HEK293T (cell line): ENCODE measurements at regions not wholly inside any gene's neighbourhood (a gene's known extent, or its start where the extent isn't known, plus 50 kb on each side); places are given as distances from the start of the nearest gene placed in this dataset.

Experiments
- CTCF ChIA-PET: fragments of 350-600 bp; formaldehyde crosslinking; extraction: SDS; loops from one replicate; lab custom pipeline; 2021; ENCODE audit warnings: antibody characterized with exemption, inconsistent platforms; lab: Yijun Ruan, JAX
- POLR2A ChIA-PET: fragments of 350-600 bp; formaldehyde crosslinking; extraction: SDS; loops from one replicate; lab custom pipeline; 2020; ENCODE audit warnings: antibody characterized with exemption, inconsistent platforms; lab: Yijun Ruan, JAX
- DNase-seq: peaks from one replicate; pipeline ENCODE4 v3.0.0; 2012; ENCODE audit warnings: mixed read lengths; ENCODE audit errors: extremely low spot score
- ARNT ChIP-seq: fragments of 450-650 bp; IDR thresholded peaks from 2 replicates; pipeline ENCODE4 v1.6.1; 2017; ENCODE audit warnings: mild to moderate bottlenecking
- BHLHE40 ChIP-seq: fragments of 450-650 bp; IDR thresholded peaks from 2 replicates; pipeline ENCODE4 v1.6.1; 2016; ENCODE audit warnings: mild to moderate bottlenecking, moderate library complexity, borderline replicate concordance
- CTBP1 ChIP-seq: fragments of 450-650 bp; IDR thresholded peaks from 2 replicates; pipeline ENCODE4 v1.6.1; 2016; ENCODE audit warnings: borderline replicate concordance
- ELF4 ChIP-seq: fragments of 450-650 bp; IDR thresholded peaks from 2 replicates; pipeline ENCODE4 v1.6.1; 2017; ENCODE audit warnings: antibody characterized with exemption
- FOXA1 ChIP-seq: fragments of 450-650 bp; IDR thresholded peaks from 2 replicates; pipeline ENCODE4 v1.6.1; 2016; ENCODE audit warnings: mild to moderate bottlenecking
- FOXK2 ChIP-seq: fragments of 450-650 bp; IDR thresholded peaks from 2 replicates; pipeline ENCODE4 v1.6.1; 2016; ENCODE audit warnings: mild to moderate bottlenecking
- FOXM1 ChIP-seq: fragments of 450-650 bp; IDR thresholded peaks from 2 replicates; pipeline ENCODE4 v1.6.1; 2017; ENCODE audit warnings: mild to moderate bottlenecking, borderline replicate concordance
- HDGF ChIP-seq: fragments of 450-650 bp; IDR thresholded peaks from 2 replicates; pipeline ENCODE4 v1.6.1; 2017; ENCODE audit warnings: antibody characterized with exemption, borderline replicate concordance
- L3MBTL2 ChIP-seq: fragments of 450-650 bp; conservative IDR thresholded peaks from 2 replicates; pipeline ENCODE4 v1.6.1; 2016; ENCODE audit warnings: mild to moderate bottlenecking
- LEF1 ChIP-seq: fragments of 450-650 bp; IDR thresholded peaks from 2 replicates; pipeline ENCODE4 v1.6.1; 2017; ENCODE audit warnings: mild to moderate bottlenecking, borderline replicate concordance
- NFRKB ChIP-seq: fragments of 450-650 bp; IDR thresholded peaks from 2 replicates; pipeline ENCODE4 v1.6.1; 2016; ENCODE audit warnings: mild to moderate bottlenecking, moderate library complexity
- SP1 ChIP-seq: fragments of 450-650 bp; IDR thresholded peaks from 2 replicates; pipeline ENCODE4 v1.6.1; 2017
- SUZ12 ChIP-seq: fragments of 450-650 bp; IDR thresholded peaks from 2 replicates; pipeline ENCODE4 v1.6.1; 2016; ENCODE audit warnings: mild to moderate bottlenecking
- TARDBP ChIP-seq: fragments of 450-650 bp; IDR thresholded peaks from 2 replicates; pipeline ENCODE4 v1.6.1; 2016
- ZNF384 ChIP-seq: fragments of 450-650 bp; IDR thresholded peaks from 2 replicates; pipeline ENCODE4 v1.6.1; 2016
- TF ChIP-seq, protein P1 (sequence below): fragments of 450-650 bp; IDR thresholded peaks from 2 replicates; pipeline ENCODE4 v1.6.1; 2016

DNA sequence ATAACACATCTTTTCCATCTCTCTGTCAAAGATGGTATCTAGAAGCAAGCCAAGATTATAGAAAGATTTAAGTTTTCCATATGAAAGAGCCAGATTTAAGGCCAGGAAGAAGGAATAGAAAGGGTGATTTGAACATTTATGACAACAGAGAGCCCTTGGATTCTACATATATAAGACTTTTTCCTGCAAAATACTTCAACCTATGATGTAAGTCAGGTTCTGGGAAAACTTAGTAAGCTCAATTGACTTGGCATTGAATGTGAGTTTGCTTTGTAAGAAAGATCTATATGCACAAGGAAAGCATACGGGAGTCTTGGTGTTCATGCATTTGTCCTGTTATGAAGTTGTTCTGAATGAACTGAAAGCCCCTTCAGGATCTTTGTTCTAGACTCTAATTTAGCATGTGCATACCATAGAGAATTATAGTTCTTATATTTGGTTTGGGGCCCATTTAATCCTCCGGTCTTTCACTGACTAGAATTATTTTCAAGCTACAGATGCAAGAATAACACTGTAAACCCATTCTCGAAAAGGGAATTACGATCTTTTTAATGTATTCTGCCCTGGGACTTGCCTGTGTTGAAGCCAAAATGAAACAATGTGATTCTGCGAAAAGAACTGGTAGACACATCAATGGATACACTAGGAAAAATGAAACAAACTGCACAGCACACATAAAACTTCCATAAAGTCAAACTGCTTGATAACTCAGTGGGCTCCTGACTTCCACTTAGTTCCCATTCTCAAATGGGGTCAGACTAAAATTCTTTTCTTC lies 152.8 kb downstream of the DISP1 start:
- no peak for TF ChIP-seq L3MBTL2
- TF ChIP-seq HDGF: no peak
- no peak for TF ChIP-seq ELF4
- TF ChIP-seq LEF1: no peak
- TF ChIP-seq ZNF384: no peak
- TF ChIP-seq BHLHE40: no peak
- TF ChIP-seq ARNT: no peak
- CTCF ChIA-PET: no interaction called here
- no peak for DNase-seq
- POLR2A ChIA-PET: no interaction called here

DNA sequence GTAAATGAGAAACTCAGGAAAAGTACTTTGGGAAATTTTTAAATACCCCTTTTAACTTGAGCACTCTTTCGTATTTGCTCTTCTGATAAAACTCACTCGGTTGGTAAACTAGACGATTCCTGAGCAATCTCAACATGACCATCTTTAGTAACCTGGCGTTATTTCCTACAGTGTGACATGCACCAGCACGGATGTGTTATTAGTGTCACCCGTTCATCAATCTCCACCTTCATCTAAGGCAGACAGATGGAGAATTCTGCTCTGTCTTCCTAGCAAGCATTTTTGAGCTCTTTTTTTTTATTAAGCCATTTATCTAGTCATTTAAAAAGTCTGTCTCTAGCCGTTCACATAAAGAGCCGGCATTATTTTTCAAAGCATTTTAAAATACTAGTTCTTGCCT lies 155.2 kb downstream of the DISP1 start:
- ChIA-PET POLR2A (no interaction called here), CTCF (interaction anchor here (0.6 to 1.4 kb wide), 2 partner anchors 105 to 160 kb away, joined by 3 read pairs; no protein-coding TSS in a partner anchor)
- TF ChIP-seq SUZ12 (no peak), LEF1 (no peak), NFRKB (no peak), ZNF384 (no peak), FOXK2 (no peak), SP1 (no peak), FOXM1 (no peak), BHLHE40 (no peak), L3MBTL2 (no peak), TARDBP (no peak), ARNT (no peak), FOXA1 (no peak), ELF4 (no peak), CTBP1 (no peak)
- TF ChIP-seq, protein P1, sequence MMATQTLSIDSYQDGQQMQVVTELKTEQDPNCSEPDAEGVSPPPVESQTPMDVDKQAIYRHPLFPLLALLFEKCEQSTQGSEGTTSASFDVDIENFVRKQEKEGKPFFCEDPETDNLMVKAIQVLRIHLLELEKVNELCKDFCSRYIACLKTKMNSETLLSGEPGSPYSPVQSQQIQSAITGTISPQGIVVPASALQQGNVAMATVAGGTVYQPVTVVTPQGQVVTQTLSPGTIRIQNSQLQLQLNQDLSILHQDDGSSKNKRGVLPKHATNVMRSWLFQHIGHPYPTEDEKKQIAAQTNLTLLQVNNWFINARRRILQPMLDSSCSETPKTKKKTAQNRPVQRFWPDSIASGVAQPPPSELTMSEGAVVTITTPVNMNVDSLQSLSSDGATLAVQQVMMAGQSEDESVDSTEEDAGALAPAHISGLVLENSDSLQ: no peak
- DNase-seq: no peak

DNA sequence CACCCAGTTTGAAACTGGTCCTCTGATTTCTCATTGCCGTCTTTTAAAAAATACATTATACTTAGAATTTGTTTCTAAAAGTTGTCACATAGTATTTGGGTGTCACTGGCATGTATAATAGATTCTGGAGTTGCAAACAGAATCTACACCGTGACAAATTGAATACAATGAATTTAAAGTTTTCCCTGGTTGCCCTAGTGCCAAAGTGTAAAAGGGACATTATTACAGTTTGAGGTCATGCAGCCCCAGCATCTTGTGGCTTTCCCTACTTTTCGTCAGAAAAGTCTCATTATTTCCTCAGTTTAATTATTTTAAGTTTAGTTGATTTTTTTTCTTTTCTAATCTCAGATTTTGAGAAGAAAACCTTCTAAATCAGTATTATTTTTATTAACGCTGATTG lies 155.9 kb downstream of the DISP1 start:
- no peak for DNase-seq
- ChIA-PET POLR2A (no interaction called here), CTCF (interaction anchor here (1.4 kb wide), 1 partner anchor 159 kb away, joined by 3 read pairs; no protein-coding TSS in a partner anchor)
- TF ChIP-seq, protein P1: no peak
- TF ChIP-seq FOXM1: no peak

DNA sequence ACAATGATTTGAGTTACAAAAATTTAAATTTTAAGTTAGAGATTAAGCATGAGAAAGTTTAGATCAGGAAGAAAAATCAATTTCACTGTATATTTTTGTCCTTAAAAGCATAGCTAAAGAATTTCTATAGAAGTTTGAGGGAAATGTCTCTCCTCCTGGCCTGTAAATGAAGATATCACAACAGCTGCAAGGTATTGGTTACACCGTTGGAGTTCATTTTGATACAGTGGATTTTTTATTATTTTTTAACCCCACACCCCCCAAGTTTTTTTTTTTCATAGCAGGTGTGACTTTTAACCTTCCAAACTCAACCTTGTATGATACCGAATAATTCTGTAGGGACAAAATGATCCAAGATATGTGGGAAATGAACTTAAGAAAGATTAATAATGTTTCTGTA lies 156.3 kb downstream of the DISP1 start:
- ChIA-PET CTCF (interaction anchor here (1.4 kb wide), 1 partner anchor 159 kb away, joined by 3 read pairs; no protein-coding TSS in a partner anchor), POLR2A (no interaction called here)
- TF ChIP-seq L3MBTL2 (no peak), ELF4 (no peak), FOXM1 (no peak), CTBP1 (no peak), SUZ12 (no peak), LEF1 (no peak)
- no peak for DNase-seq

DNA sequence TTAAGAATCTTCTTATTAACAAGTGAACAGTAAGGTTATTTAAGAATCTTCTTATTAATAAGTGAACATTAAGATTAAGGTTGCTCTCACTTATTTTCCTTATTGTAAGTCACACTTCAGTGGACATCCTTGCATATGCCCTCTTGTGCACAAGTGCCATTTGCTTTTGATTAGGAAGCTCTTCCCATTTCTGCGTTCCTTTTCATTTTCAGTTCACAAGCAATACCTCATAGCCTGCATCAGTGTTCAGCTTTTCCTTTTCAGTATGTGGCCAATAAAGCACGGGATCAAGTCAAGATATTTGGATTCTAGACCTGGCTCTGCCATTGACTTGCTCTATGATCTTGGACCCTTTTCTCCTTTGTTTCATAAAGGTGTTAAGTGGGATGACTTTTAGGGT lies 158.7 kb downstream of the DISP1 start:
- DNase-seq: no peak
- ChIA-PET POLR2A (no interaction called here), CTCF (no interaction called here)
- no peak for TF ChIP-seq FOXM1
- TF ChIP-seq, protein P1: no peak
- TF ChIP-seq NFRKB: no peak
- no peak for TF ChIP-seq LEF1
- no peak for TF ChIP-seq ELF4
- TF ChIP-seq L3MBTL2: no peak
- no peak for TF ChIP-seq CTBP1
- no peak for TF ChIP-seq FOXK2
- TF ChIP-seq HDGF: no peak
- TF ChIP-seq FOXA1: no peak
- TF ChIP-seq ARNT: no peak
- no peak for TF ChIP-seq SUZ12

DNA sequence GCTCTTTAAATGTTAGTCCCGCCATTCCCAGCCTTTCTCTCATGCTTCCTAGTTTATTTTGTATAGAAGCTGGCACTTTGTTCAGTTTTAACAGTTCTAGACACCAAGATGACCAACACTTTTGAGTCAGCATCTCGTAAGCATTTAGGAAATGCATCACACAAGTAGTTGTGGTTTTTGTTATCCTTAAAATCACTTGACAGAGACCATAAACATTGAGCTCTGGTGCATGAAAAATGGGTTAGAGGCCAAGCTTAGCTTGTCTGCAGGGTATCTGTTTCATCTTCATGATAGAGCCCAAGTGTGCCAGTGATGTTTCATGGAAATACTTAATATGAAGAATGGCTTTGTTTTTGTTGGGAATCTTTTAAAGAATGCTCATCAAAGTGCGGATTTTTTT lies 159.7 kb downstream of the DISP1 start:
- TF ChIP-seq, protein P1: peak; percentile 2; the same call in 1 of the 2 replicates
- TF ChIP-seq BHLHE40: no peak
- POLR2A ChIA-PET: no interaction called here
- DNase-seq: no peak
- CTCF ChIA-PET: no interaction called here
